ENCODE measurements at regions not wholly inside any gene's neighbourhood (a gene's known extent, or its start where the extent isn't known, plus 50 kb on each side); places are given as distances from the start of the nearest gene placed in this dataset.

- no peak overlapping the region for H3K27ac Mint-ChIP-seq
- H3K4me3 Mint-ChIP-seq (ENCODE audit: low read depth) = no peak overlapping the region
- H3K9me3 Mint-ChIP-seq (ENCODE audit: low read depth) = no peaks in the 10 kb centered on the region
- no peak for TF ChIP-seq CTCF (IDR thresholded peaks at IDR 0.05; ENCODE audit: unreplicated experiment)
- DNase-seq (ENCODE audit: low spot score, unreplicated experiment) = no peak
- H3K27me3 Mint-ChIP-seq = peaks cover 13% of the 10 kb centered on the region
- H3K36me3 Mint-ChIP-seq (ENCODE audit: insufficient read depth) = no peaks in the 10 kb centered on the region
- H3K4me1 Mint-ChIP-seq (ENCODE audit: low read depth) = no peaks in the 10 kb centered on the region
Observed at GRCh38 chr5:61777292-61777691, 445.2 kb downstream of the ZSWIM6 start.

DNA sequence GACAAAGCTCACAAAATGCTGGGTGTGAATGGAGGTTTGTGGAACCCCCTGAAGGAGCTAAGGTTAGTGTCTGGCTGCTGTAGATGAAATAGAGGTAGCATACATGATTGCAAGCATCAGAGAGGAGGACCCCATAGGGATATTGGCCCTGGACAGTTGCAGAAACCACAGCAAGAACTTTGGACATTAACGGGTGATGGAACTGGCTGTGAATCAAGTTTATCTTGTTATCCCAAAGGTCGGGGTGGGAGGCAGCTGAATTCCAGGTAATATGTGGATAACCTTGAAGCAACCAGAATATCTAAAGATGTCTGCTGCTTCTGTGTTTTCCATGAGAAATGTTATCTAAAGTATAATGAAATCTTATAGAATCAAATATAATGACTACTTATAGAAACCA is 447.7 kb downstream of the ZSWIM6 start:
- Mint-ChIP-seq H3K4me1 (ENCODE audit: low read depth) (no peaks in the 10 kb centered on the region), H3K27ac (no peak overlapping the region), H3K4me3 (ENCODE audit: low read depth) (no peak overlapping the region), H3K36me3 (ENCODE audit: insufficient read depth) (no peaks in the 10 kb centered on the region), H3K27me3 (peaks cover 10% of the 10 kb centered on the region), H3K9me3 (ENCODE audit: low read depth) (no peaks in the 10 kb centered on the region)
- DNase-seq (ENCODE audit: low spot score, unreplicated experiment) = no peak
- TF ChIP-seq CTCF (IDR thresholded peaks at IDR 0.05; ENCODE audit: unreplicated experiment) = no peak

- DNase-seq (ENCODE audit: low spot score, unreplicated experiment) = no peak
- no peaks in the 10 kb centered on the region for H3K36me3 Mint-ChIP-seq (ENCODE audit: insufficient read depth)
- H3K9me3 Mint-ChIP-seq (ENCODE audit: low read depth) = no peaks in the 10 kb centered on the region
- no peaks in the 10 kb centered on the region for H3K4me1 Mint-ChIP-seq (ENCODE audit: low read depth)
- no peak overlapping the region for H3K4me3 Mint-ChIP-seq (ENCODE audit: low read depth)
- TF ChIP-seq CTCF (IDR thresholded peaks at IDR 0.05; ENCODE audit: unreplicated experiment) = no peak
- H3K27me3 Mint-ChIP-seq = peaks cover 7% of the 10 kb centered on the region
- no peak overlapping the region for H3K27ac Mint-ChIP-seq
Observed at GRCh38 chr5:61783481-61783880, 451.4 kb downstream of the ZSWIM6 start.

DNA sequence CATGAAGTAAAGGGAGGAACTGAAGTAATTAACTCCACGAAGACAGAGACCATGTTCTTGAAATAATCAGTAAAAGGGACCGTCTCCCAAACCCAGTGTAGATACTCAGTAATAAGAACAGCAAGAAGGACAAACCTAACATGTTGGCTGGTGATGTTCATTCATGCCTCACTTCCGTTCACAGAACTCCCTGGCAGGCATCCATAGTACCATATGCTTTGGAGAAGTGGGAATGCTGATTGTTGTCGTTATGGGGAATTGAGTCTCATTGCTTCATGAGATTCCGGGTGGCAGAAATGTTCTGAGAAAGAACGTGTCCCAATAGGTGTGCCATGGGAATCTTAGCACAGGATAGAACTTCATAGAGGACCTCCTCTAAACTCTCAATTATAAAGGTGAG is 452.3 kb downstream of the ZSWIM6 start:
- no peak for TF ChIP-seq CTCF (IDR thresholded peaks at IDR 0.05; ENCODE audit: unreplicated experiment)
- Mint-ChIP-seq H3K9me3 (ENCODE audit: low read depth) (no peaks in the 10 kb centered on the region), H3K27me3 (peaks cover 4% of the 10 kb centered on the region), H3K4me3 (ENCODE audit: low read depth) (no peak overlapping the region), H3K27ac (no peak overlapping the region), H3K36me3 (ENCODE audit: insufficient read depth) (no peaks in the 10 kb centered on the region), H3K4me1 (ENCODE audit: low read depth) (no peaks in the 10 kb centered on the region)
- DNase-seq (ENCODE audit: low spot score, unreplicated experiment) = no peak

- no peak for TF ChIP-seq CTCF (IDR thresholded peaks at IDR 0.05; ENCODE audit: unreplicated experiment)
- no peaks in the 10 kb centered on the region for H3K9me3 Mint-ChIP-seq (ENCODE audit: low read depth)
- no peaks in the 10 kb centered on the region for H3K36me3 Mint-ChIP-seq (ENCODE audit: insufficient read depth)
- H3K27me3 Mint-ChIP-seq = peaks cover 5% of the 10 kb centered on the region
- no peaks in the 10 kb centered on the region for H3K4me1 Mint-ChIP-seq (ENCODE audit: low read depth)
- no peak overlapping the region for H3K27ac Mint-ChIP-seq
- no peak overlapping the region for H3K4me3 Mint-ChIP-seq (ENCODE audit: low read depth)
- no peak for DNase-seq (ENCODE audit: low spot score, unreplicated experiment)
Observed at GRCh38 chr5:61788548-61788947, 456.5 kb downstream of the ZSWIM6 start.
